OCI-LY1 (cell line): ENCODE measurements at regions not wholly inside any gene's neighbourhood (a gene's known extent, or its start where the extent isn't known, plus 50 kb on each side); places are given as distances from the start of the nearest gene placed in this dataset.

Source experiments
- EZH2 ChIP-seq: fragments of 200-600 bp; sonication (generic), shearing (Covaris generic); IDR thresholded peaks from 2 replicates; pipeline ENCODE4 v1.8.0; 2017; ENCODE audit warnings: borderline replicate concordance, mixed run types, mild to moderate bottlenecking, antibody characterized with exemption, low read length, moderate library complexity, mixed read lengths
- TF ChIP-seq, protein P1 (sequence below): fragments of 200-600 bp; sonication (generic), shearing (Covaris generic); IDR thresholded peaks from 2 replicates; pipeline ENCODE4 v1.5.1; 2017; ENCODE audit warnings: mild to moderate bottlenecking, antibody characterized with exemption, low read length, moderate library complexity, mixed read lengths

DNA sequence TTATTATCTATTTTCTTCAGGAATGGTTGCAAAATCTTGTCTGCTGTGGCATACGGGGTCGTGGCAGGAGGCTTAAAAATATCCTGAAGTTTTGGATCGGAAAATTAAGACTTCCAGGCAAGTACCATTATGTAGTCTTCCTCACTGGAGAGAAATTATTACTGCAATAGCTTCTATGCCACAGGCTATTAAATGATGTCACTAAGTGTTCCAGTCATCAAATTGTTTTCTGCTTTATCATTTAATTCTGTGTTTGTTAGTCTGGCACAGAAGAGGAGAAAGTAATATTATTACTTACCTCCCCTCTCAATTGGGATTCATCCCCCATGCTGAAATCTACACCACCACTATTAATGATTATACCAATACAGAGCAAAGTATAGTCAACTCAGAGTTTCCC lies 378.2 kb upstream of the ALCAM start:
- TF ChIP-seq, protein P1, sequence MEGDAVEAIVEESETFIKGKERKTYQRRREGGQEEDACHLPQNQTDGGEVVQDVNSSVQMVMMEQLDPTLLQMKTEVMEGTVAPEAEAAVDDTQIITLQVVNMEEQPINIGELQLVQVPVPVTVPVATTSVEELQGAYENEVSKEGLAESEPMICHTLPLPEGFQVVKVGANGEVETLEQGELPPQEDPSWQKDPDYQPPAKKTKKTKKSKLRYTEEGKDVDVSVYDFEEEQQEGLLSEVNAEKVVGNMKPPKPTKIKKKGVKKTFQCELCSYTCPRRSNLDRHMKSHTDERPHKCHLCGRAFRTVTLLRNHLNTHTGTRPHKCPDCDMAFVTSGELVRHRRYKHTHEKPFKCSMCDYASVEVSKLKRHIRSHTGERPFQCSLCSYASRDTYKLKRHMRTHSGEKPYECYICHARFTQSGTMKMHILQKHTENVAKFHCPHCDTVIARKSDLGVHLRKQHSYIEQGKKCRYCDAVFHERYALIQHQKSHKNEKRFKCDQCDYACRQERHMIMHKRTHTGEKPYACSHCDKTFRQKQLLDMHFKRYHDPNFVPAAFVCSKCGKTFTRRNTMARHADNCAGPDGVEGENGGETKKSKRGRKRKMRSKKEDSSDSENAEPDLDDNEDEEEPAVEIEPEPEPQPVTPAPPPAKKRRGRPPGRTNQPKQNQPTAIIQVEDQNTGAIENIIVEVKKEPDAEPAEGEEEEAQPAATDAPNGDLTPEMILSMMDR, result no peak
- no peak for TF ChIP-seq EZH2
